Stimulated activated CD4-positive, alpha-beta T cell treated with anti-CD3 and anti-CD28 coated beads, Interleukin-15, amount 100 ng/mL, for 1 hour (primary cell): ENCODE measurements at regions not wholly inside any gene's neighbourhood (a gene's known extent, or its start where the extent isn't known, plus 50 kb on each side); places are given as distances from the start of the nearest gene placed in this dataset.
"Not testable (repeated sequence)": the region's sequence is repeated elsewhere in the genome, so short reads cannot be mapped to it uniquely, and the experiment has no call there.

Experiments
- DNase-seq, 2 donors: peaks; one replicate each; pipeline ENCODE4 v3.0.0-alpha.2; 2020; ENCODE audit warnings: low read depth in 1 of 2, low spot score in 1 of 2

GRCh38 chr7:63856466-63856865 lies 142.2 kb upstream of the ZNF722 start:
- not testable (repeated sequence) for DNase-seq

DNA sequence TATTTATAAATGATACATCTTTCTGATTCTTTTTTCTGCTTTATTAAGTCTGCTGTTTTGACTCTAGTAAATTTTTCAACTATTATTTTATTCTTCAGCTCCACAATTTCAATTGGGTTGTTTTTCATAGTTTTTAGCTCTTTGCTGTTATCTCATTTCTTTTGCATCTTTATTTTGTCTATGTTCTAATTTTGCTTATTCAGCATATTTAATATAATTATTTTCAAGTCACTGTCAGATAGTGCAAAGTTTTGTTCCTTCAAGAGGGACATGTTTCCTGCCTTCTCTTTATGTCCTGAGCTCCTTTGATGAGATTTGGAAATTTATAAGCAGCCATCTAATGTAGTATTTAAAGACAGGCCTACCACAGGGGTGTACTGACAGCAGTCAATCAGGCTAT lies 131.5 kb upstream of the ZNF722 start:
- DNase-seq = no peak

DNA sequence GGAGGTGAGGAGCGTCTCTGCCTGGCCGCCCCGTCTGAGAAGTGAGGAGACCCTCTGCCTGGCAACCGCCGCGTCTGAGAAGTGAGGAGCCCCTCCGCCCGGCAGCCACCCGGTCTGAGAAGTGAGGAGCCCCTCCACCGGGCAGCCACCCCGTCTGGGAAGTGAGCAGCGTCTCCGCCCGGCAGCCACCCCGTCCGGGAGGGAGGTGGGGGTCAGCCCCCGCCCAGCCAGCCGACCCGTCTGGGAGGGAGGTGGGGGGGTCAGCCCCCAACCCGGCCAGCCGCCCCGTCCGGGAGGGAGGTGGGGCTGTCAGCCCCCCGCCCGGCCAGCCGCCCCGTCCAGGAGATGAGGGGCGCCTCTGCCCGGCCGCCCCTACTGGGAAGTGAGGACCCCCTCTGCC lies 124.4 kb upstream of the ZNF722 start:
- DNase-seq = not testable (repeated sequence)

DNA sequence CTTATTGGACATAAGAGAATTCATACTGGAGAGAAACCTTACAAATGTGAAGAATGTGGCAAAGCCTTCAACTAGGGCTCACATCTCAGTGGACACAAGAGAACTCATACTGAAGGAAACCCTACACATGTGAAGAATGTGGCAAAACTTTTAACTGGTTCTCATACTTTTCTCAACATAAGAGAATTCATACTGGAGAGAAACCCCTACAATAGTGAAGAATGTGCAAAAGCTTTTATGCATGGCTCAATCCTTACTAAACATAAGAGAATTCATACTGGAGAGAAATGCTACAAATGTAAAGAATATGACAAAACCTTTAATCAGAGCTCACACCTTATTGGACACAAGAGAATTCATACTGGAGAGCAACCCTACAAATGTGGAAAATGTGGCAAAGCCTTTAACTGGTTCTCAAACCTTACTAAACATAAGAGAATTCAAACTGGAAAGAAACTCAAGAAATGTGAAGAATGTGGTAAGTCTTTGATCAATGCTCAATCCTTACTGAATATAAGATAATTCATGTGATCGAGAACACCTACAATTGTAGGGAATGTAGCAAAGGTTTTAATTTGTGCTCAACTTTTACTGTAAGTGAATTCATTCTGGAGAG lies 121.8 kb upstream of the ZNF722 start:
- no peak for DNase-seq

DNA sequence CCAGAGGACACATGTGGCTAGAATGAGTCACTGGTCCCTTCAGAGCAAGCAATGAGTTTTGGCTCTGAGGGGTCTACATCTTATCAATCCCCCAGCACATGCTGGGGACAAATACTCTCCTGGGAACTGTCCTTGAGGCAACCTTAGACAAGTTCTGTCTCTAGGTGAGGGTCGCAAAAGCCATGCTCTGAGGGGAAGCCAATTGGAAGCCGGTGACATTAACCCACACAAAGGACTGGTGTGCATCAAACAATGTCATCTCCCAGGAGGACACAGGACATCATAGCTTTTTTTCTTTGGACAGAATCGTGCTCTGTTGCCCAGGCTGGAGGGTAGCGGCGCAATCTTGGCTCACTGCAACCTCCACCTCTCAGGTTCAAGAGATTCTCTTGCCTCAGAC lies 111.6 kb upstream of the ZNF722 start:
- DNase-seq = no peak

DNA sequence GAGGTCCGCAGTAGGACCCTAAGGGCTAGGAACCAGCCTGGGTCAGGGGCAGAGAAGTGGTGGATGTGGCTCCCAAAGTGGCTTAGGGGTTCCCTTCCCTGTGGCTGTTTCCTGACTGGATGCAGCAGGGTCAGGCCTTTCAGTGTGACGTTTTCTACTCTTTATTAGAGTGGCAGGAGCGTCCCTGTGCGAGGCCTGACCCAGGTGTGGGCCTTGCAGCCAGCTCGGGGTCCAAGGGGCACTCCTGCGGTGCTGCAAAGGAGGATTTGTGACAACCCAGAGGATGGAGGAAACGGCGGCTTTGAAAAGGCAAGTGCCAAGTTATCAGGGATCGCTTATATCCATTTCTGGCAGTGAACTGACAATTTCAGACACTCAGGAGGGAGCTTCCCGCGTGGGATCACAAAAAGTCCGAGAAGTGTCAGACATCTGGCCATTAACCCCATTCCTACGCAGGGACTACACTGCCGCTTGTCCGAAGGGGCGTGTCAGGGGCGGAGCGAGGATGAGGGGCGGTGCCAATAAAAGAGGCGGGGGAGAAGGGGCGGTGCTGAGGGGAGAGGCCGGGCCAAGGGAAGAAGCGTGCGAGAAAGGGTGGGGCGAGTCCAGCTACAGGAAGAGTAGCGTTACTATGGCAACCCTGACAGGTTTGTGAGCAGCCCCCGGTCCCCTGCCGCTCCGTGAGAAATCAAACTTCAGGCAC lies 98.8 kb upstream of the ZNF722 start:
- DNase-seq = peak; percentile 66 to 69

GRCh38 chr7:63900394-63901203 lies 98.0 kb upstream of the ZNF722 start:
- peak; percentile 75 to 76 for DNase-seq

- not testable (repeated sequence) for DNase-seq
Measured at GRCh38 chr7:63901204-63901506, 97.5 kb upstream of the ZNF722 start.

GRCh38 chr7:63918986-63919385 lies 79.7 kb upstream of the ZNF722 start:
- DNase-seq = no peak

DNA sequence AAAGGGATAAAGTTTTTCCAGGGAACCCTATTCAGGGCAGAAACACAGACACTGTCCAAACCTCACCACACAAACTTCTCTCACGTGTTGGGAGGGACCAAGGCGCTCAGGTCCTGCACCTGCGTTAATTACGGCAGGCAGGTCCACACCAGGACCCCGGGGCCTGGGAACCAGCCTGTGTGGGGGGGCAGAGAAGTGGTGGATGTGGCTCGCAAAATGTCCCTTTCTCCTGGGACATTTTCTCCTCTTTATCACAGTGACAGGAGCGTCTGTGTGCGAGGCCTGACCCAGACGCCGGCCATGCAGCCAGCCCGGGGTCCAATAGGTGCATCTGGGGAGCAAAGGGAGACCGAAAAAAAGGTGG lies 73.4 kb upstream of the ZNF722 start:
- no peak for DNase-seq

GRCh38 chr7:63925626-63926460 lies 72.8 kb upstream of the ZNF722 start:
- peak; percentile 76 to 79 for DNase-seq

- DNase-seq = no peak
Measured at GRCh38 chr7:63927261-63927660, 71.4 kb upstream of the ZNF722 start.

- no peak for DNase-seq
Measured at GRCh38 chr7:63931057-63931600, 67.5 kb upstream of the ZNF722 start.

GRCh38 chr7:63931985-63932577 lies 66.6 kb upstream of the ZNF722 start:
- DNase-seq = no peak
